HUES64 (cell line): ENCODE measurements at regions not wholly inside any gene's neighbourhood (a gene's known extent, or its start where the extent isn't known, plus 50 kb on each side); places are given as distances from the start of the nearest gene placed in this dataset.

Experiments used
- H3K27ac ChIP-seq: 2 replicates; pipeline ENCODE4 v1.7.0; 2013; ENCODE audit warnings: low read depth, low read length, inconsistent platforms
- H3K27me3 ChIP-seq: 2 replicates; pipeline ENCODE4 v1.6.1; 2013; ENCODE audit warnings: mild to moderate bottlenecking, low read length; ENCODE audit not compliant: insufficient read depth
- H3K36me3 ChIP-seq: 2 replicates; pipeline ENCODE4 v1.6.1; 2013; ENCODE audit warnings: mild to moderate bottlenecking, low read length; ENCODE audit not compliant: insufficient read depth
- H3K4me1 ChIP-seq: 2 replicates; pipeline ENCODE4 v1.6.1; 2013; ENCODE audit warnings: mild to moderate bottlenecking, low read length, moderate library complexity; ENCODE audit not compliant: insufficient read depth
- H3K4me3 ChIP-seq: 2 replicates; pipeline ENCODE4 v1.5.1; 2013; ENCODE audit warnings: mild to moderate bottlenecking, low read length, moderate library complexity
- H3K9ac ChIP-seq: 2 replicates; pipeline ENCODE4 v1.6.1; 2013; ENCODE audit warnings: mild to moderate bottlenecking, low read depth, low read length
- H3K9me3 ChIP-seq: 2 replicates; pipeline ENCODE4 v1.6.1; 2013; ENCODE audit warnings: low read depth, low read length; ENCODE audit not compliant: insufficient read depth
- WGBS: fragments of 150-250, 120-280 bp; methylation state at CpG from one replicate; pipeline ENCODE4 v1.1.7; 2013; ENCODE audit warnings: missing lambda C conversion rate; 5-methylcytosine and 5-hydroxymethylcytosine counted together

- Histone ChIP-seq H3K36me3 (no peaks in the 10 kb centered on the region), H3K27me3 (peaks cover 20% of the 10 kb centered on the region; the same call in 1 of the 2 replicates), H3K9me3 (no peaks in the 10 kb centered on the region), H3K9ac (no peak overlapping the region), H3K4me1 (peaks cover 10% of the 10 kb centered on the region), H3K4me3 (no peak overlapping the region), H3K27ac (no peak overlapping the region)
- WGBS, result 86% methylated on average over 6 of the region's 6 CpGs
Observed at GRCh38 chr2:120611016-120611415, 124.7 kb upstream of the GLI2 start.

- peaks cover 19% of the 10 kb centered on the region; the same call in 1 of the 2 replicates for H3K27me3 ChIP-seq
- no peak overlapping the region for H3K4me3 ChIP-seq
- H3K9ac ChIP-seq, result no peak overlapping the region
- no peaks in the 10 kb centered on the region for H3K9me3 ChIP-seq
- no peak overlapping the region for H3K27ac ChIP-seq
- 85% methylated on average over 13 of the region's 13 CpGs for WGBS
- H3K4me1 ChIP-seq, result peaks cover 10% of the 10 kb centered on the region
- no peaks in the 10 kb centered on the region for H3K36me3 ChIP-seq
Observed at GRCh38 chr2:120611961-120612360, 123.7 kb upstream of the GLI2 start.

- Histone ChIP-seq H3K27me3 (peaks cover 19% of the 10 kb centered on the region; the same call in 1 of the 2 replicates), H3K4me3 (no peak overlapping the region), H3K4me1 (peaks cover 10% of the 10 kb centered on the region), H3K9ac (no peak overlapping the region), H3K9me3 (no peaks in the 10 kb centered on the region), H3K36me3 (no peaks in the 10 kb centered on the region), H3K27ac (no peak overlapping the region)
- 90% methylated on average over 7 of the region's 7 CpGs for WGBS
Observed at GRCh38 chr2:120612471-120612870, 123.2 kb upstream of the GLI2 start.

DNA sequence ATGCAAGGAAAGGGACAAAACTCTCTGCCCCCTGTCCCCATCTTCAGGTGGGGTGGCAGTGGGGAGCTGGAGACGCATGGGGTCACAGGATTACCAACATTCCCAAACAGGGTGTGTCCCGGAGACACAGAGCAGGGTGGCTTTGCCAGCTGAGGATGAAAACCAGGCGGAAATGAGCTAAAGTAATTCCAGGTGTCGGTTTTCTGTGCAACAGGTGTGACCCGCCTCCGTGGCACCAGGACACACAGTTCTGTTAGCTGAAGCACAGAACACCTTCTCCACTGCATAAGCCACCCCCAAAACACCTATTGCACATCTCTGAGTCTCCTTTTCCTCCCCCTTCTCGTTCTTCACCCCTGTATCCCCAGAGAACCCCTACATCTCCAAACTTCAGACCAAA, 122.7 kb upstream of the GLI2 start:
- Histone ChIP-seq H3K27ac (no peak overlapping the region), H3K4me3 (no peak overlapping the region), H3K4me1 (peaks cover 10% of the 10 kb centered on the region), H3K9ac (no peak overlapping the region), H3K27me3 (peaks cover 19% of the 10 kb centered on the region; the same call in 1 of the 2 replicates), H3K9me3 (no peaks in the 10 kb centered on the region), H3K36me3 (no peaks in the 10 kb centered on the region)
- WGBS, result 88% methylated on average over 7 of the region's 7 CpGs

GRCh38 chr2:120613742-120614571, 121.7 kb upstream of the GLI2 start:
- H3K4me1 ChIP-seq, result peaks cover 10% of the 10 kb centered on the region
- no peak overlapping the region for H3K9ac ChIP-seq
- H3K27ac ChIP-seq, result no peak overlapping the region
- no peaks in the 10 kb centered on the region for H3K9me3 ChIP-seq
- 76% methylated on average over 29 of the region's 29 CpGs for WGBS
- H3K36me3 ChIP-seq, result no peaks in the 10 kb centered on the region
- H3K27me3 ChIP-seq, result peaks cover 19% of the 10 kb centered on the region; the same call in 1 of the 2 replicates
- H3K4me3 ChIP-seq, result no peak overlapping the region

- 93% methylated on average over 13 of the region's 13 CpGs for WGBS
- Histone ChIP-seq H3K36me3 (no peaks in the 10 kb centered on the region), H3K4me3 (no peak overlapping the region), H3K9me3 (no peaks in the 10 kb centered on the region), H3K27ac (no peak overlapping the region), H3K27me3 (peaks cover 19% of the 10 kb centered on the region; the same call in 1 of the 2 replicates), H3K9ac (no peak overlapping the region), H3K4me1 (peaks cover 10% of the 10 kb centered on the region)
Observed at GRCh38 chr2:120614901-120615300, 120.8 kb upstream of the GLI2 start.

DNA sequence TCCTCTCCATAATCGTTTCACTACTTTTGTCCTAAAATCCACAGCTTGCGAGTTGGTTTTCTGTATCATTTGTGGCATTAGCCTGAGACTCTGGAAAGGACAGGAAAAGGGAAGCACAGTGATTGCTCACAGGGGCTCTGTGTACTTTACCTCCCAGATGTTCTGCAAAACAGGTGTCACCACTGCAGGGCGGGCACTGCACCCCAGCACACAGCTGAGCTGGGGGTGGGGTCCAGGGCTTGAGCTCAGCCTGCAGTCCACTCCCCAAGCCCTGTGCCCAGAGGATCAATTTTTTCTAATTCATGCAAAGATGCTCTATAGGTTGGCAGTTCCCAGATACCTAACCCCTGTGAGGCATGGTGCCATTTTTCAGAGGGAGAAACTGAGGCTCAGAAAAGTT, 119.4 kb upstream of the GLI2 start:
- Histone ChIP-seq H3K4me3 (no peak overlapping the region), H3K27ac (no peak overlapping the region), H3K27me3 (peaks cover 13% of the 10 kb centered on the region; the same call in 1 of the 2 replicates), H3K9me3 (no peaks in the 10 kb centered on the region), H3K9ac (no peak overlapping the region), H3K36me3 (no peaks in the 10 kb centered on the region), H3K4me1 (peaks cover 4% of the 10 kb centered on the region)
- 92% methylated on average over 3 of the region's 3 CpGs for WGBS

DNA sequence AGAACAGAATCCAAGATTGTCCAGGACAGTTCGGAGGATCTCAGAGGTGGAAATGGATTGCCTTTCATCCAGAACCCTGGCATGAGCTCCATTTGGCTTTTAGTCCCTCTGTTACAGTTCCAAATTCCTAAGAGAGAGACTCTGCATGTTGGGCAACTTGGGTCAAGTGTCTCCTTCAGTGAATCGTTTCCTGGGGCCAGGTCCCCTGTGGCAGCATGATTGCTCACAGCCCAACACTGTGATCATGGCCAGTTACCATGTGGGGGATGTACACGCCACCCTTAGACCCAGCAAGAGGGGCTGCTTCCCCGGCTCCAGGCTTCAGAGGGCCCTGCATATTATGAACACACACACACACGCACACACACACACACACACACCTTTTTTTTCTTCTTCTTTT, 118.6 kb upstream of the GLI2 start:
- 81% methylated on average over 5 of the region's 5 CpGs for WGBS
- no peak overlapping the region for H3K9ac ChIP-seq
- H3K36me3 ChIP-seq, result no peaks in the 10 kb centered on the region
- no peak overlapping the region for H3K27ac ChIP-seq
- H3K4me1 ChIP-seq, result peaks cover 4% of the 10 kb centered on the region
- H3K9me3 ChIP-seq, result no peaks in the 10 kb centered on the region
- H3K27me3 ChIP-seq, result peaks cover 5% of the 10 kb centered on the region; the same call in 1 of the 2 replicates
- no peak overlapping the region for H3K4me3 ChIP-seq

DNA sequence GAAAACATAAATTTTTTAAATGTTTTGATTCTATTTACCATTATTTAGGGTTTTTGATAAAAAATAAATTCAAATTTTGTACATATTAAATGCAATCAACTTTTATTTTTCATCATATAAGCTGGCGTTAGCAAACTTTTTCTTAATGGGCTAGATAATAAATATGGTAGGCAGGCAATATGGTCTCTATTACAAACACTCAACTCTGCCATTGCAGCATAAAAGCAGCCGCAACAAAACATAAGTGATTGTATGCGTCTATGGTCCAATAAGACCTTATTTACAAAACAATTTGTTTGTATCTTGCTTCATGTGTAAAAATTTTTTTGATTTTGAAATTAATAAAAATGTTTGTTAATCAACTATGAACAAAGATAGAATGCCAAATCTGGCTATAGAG, 116.8 kb upstream of the GLI2 start:
- Histone ChIP-seq H3K9ac (no peak overlapping the region), H3K27me3 (peaks cover 4% of the 10 kb centered on the region; the same call in 1 of the 2 replicates), H3K4me1 (peaks cover 4% of the 10 kb centered on the region), H3K4me3 (no peak overlapping the region), H3K27ac (no peak overlapping the region), H3K36me3 (no peaks in the 10 kb centered on the region), H3K9me3 (no peaks in the 10 kb centered on the region)
- WGBS, result 92% methylated on average over 2 of the region's 3 CpGs

DNA sequence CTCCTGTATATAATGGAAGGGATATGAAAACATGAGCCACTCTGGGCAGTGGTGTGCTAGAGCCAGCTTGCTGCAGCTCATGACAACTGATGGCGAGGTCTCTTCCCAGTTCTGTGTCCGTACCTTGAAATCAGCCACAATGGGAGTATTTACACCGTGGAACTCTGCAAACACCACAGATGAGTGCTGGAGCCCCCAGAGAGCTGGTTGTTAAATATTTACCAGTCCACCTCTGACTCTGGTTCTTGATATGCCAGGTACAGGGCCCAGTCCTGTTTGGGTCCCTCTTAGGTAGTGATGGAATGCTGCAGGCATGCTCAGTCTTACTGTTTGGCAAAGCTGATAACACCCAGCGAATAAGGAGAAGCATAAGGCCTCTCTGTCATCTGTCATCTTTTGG, 116.1 kb upstream of the GLI2 start:
- H3K9ac ChIP-seq, result no peak overlapping the region
- no peaks in the 10 kb centered on the region; the same call in 1 of the 2 replicates for H3K27me3 ChIP-seq
- no peak overlapping the region for H3K27ac ChIP-seq
- WGBS, result 92% methylated on average over 4 of the region's 4 CpGs
- no peaks in the 10 kb centered on the region for H3K9me3 ChIP-seq
- H3K4me1 ChIP-seq, result no peaks in the 10 kb centered on the region
- no peak overlapping the region for H3K4me3 ChIP-seq
- H3K36me3 ChIP-seq, result no peaks in the 10 kb centered on the region

DNA sequence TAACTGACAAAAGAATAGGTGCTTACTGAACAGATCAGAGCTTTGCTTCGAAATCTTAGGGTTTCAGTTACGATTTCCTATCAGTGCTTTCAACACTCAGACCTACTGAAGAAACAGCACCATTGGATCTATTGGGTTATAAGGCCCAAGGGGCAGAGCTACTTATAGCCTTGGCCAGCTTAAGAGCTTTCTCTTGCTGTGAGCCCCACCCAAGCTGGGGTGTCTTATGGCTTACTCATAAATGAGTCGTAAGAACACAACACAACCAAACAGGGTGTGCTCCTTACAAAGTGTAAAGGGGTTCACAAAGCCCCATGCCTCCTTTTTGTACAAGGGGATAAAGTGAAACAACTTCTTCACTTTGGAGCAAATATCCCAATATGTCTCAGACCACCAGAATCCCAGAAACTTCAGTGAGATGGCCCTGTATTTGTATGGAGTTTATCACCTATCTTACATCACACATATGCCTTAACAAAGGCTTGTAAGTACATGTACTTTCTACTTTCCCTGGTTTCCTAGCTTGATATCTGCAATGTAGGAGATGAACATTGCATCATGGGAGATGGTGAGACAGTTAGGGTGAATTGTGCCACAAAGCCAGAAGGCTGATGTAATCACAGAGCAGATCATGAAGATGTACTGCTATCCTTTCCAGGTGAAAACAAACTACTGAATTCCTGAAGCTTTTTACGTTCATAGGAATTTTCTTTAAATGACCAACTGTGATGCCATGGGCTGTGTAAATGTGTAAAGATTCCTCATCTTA, 115.5 kb upstream of the GLI2 start:
- WGBS, result 93% methylated on average over 4 of the region's 4 CpGs
- no peaks in the 10 kb centered on the region for H3K4me1 ChIP-seq
- no peak overlapping the region for H3K27ac ChIP-seq
- H3K36me3 ChIP-seq, result no peaks in the 10 kb centered on the region
- H3K4me3 ChIP-seq, result no peak overlapping the region
- no peaks in the 10 kb centered on the region; the same call in 1 of the 2 replicates for H3K27me3 ChIP-seq
- H3K9me3 ChIP-seq, result no peaks in the 10 kb centered on the region
- no peak overlapping the region for H3K9ac ChIP-seq
